Progenitor cell of endocrine pancreas (in vitro differentiated cells): ENCODE measurements at regions not wholly inside any gene's neighbourhood (a gene's known extent, or its start where the extent isn't known, plus 50 kb on each side); places are given as distances from the start of the nearest gene placed in this dataset.

Experiments used
- DNase-seq: peaks from one replicate; pipeline ENCODE4 v3.0.0; 2021; ENCODE audit warnings: low spot score; ENCODE audit not compliant: unreplicated experiment
- H3K27ac Mint-ChIP-seq: 2 replicates; pipeline ENCODE4 v1.8.0; 2021; ENCODE audit warnings: mild to moderate bottlenecking, moderate library complexity, mixed read lengths
- H3K27me3 Mint-ChIP-seq: 2 replicates; pipeline ENCODE4 v1.8.0; 2021; ENCODE audit warnings: mixed read lengths
- H3K36me3 Mint-ChIP-seq: 2 replicates; pipeline ENCODE4 v1.8.0; 2022; ENCODE audit warnings: mixed read lengths; ENCODE audit not compliant: insufficient read depth
- H3K4me1 Mint-ChIP-seq: 2 replicates; pipeline ENCODE4 v1.8.0; 2021; ENCODE audit warnings: low read depth, mixed read lengths
- H3K4me3 Mint-ChIP-seq: 2 replicates; pipeline ENCODE4 v1.8.0; 2021; ENCODE audit warnings: low read depth, mild to moderate bottlenecking, moderate library complexity, mixed read lengths
- H3K9me3 Mint-ChIP-seq: 2 replicates; pipeline ENCODE4 v1.8.0; 2021; ENCODE audit warnings: low read depth, mixed read lengths
- CTCF ChIP-seq: fragments of 200-600 bp; sonication (generic); IDR thresholded peaks from one replicate; pipeline ENCODE4 v1.5.0; 2021; ENCODE audit warnings: antibody characterized with exemption, mild to moderate bottlenecking; ENCODE audit not compliant: unreplicated experiment

GRCh38 chr1:56199956-56200355, 379.4 kb downstream of the PLPP3 start:
- Mint-ChIP-seq H3K36me3 (no peaks in the 10 kb centered on the region), H3K4me3 (no peak overlapping the region), H3K27me3 (no peaks in the 10 kb centered on the region), H3K9me3 (no peaks in the 10 kb centered on the region), H3K27ac (no peak overlapping the region), H3K4me1 (no peaks in the 10 kb centered on the region)
- no peak for TF ChIP-seq CTCF
- DNase-seq = no peak

GRCh38 chr1:56199061-56199460, 380.3 kb downstream of the PLPP3 start:
- TF ChIP-seq CTCF = no peak
- no peak overlapping the region for H3K4me3 Mint-ChIP-seq
- H3K36me3 Mint-ChIP-seq = no peaks in the 10 kb centered on the region
- no peaks in the 10 kb centered on the region for H3K9me3 Mint-ChIP-seq
- no peaks in the 10 kb centered on the region for H3K27me3 Mint-ChIP-seq
- DNase-seq = no peak
- H3K27ac Mint-ChIP-seq = no peak overlapping the region
- H3K4me1 Mint-ChIP-seq = no peaks in the 10 kb centered on the region

GRCh38 chr1:56197946-56198345, 381.4 kb downstream of the PLPP3 start:
- no peak for TF ChIP-seq CTCF
- Mint-ChIP-seq H3K4me1 (no peaks in the 10 kb centered on the region), H3K27me3 (no peaks in the 10 kb centered on the region), H3K27ac (no peak overlapping the region), H3K4me3 (no peak overlapping the region), H3K36me3 (no peaks in the 10 kb centered on the region), H3K9me3 (no peaks in the 10 kb centered on the region)
- no peak for DNase-seq

GRCh38 chr1:56196839-56197238, 382.5 kb downstream of the PLPP3 start:
- no peak for TF ChIP-seq CTCF
- Mint-ChIP-seq H3K4me1 (no peaks in the 10 kb centered on the region), H3K27ac (no peak overlapping the region), H3K27me3 (no peaks in the 10 kb centered on the region), H3K36me3 (no peaks in the 10 kb centered on the region), H3K4me3 (no peak overlapping the region), H3K9me3 (no peaks in the 10 kb centered on the region)
- no peak for DNase-seq

- H3K27me3 Mint-ChIP-seq = no peaks in the 10 kb centered on the region
- DNase-seq = no peak
- no peak overlapping the region for H3K27ac Mint-ChIP-seq
- H3K4me1 Mint-ChIP-seq = no peaks in the 10 kb centered on the region
- no peak overlapping the region for H3K4me3 Mint-ChIP-seq
- no peak for TF ChIP-seq CTCF
- H3K9me3 Mint-ChIP-seq = no peaks in the 10 kb centered on the region
- H3K36me3 Mint-ChIP-seq = no peaks in the 10 kb centered on the region
Observed at GRCh38 chr1:56194701-56195300, 384.6 kb downstream of the PLPP3 start.
